AG04449 (cell line): ENCODE measurements at regions not wholly inside any gene's neighbourhood (a gene's known extent, or its start where the extent isn't known, plus 50 kb on each side); places are given as distances from the start of the nearest gene placed in this dataset.

Experiments
- CTCF ChIA-PET: fragments of 350-600 bp; formaldehyde crosslinking; extraction: SDS; loops from one replicate; lab custom pipeline; 2021; ENCODE audit warnings: antibody characterized with exemption; lab: Yijun Ruan, JAX
- POLR2A ChIA-PET: fragments of 400-600, 350-600 bp; formaldehyde crosslinking; extraction: SDS; loops from one replicate; lab custom pipeline; 2020; ENCODE audit warnings: antibody characterized with exemption, inconsistent platforms; lab: Yijun Ruan, JAX
- DNase-seq: peaks from one replicate; pipeline ENCODE4 v3.0.0-alpha.2; 2010; ENCODE audit warnings: low read depth, low spot score
- H3K4me3 ChIP-seq: 2 replicates; pipeline ENCODE4 v1.5.1; 2011; ENCODE audit warnings: low read depth, mild to moderate bottlenecking, control low read depth, low read length
- CTCF ChIP-seq: IDR thresholded peaks from one replicate; pipeline ENCODE4 v1.5.1; 2011; ENCODE audit warnings: mild to moderate bottlenecking, moderate library complexity, low read length, control low read depth, inconsistent platforms; ENCODE audit not compliant: insufficient read depth; ENCODE audit errors: missing control alignments

- H3K4me3 ChIP-seq = no peak overlapping the region
- POLR2A ChIA-PET = no interaction called here
- CTCF ChIA-PET = interaction anchor here (1.8 kb wide), 1 partner anchor 11 kb away, joined by 6 read pairs; no protein-coding TSS in a partner anchor
- TF ChIP-seq CTCF = no peak
- no peak for DNase-seq
Measured at GRCh38 chrX:150052226-150052625, 113.9 kb upstream of the EOLA2 start.

GRCh38 chrX:150058728-150059127 is 120.4 kb upstream of the EOLA2 start:
- ChIA-PET POLR2A (no interaction called here), CTCF (no interaction called here)
- no peak for TF ChIP-seq CTCF
- no peak overlapping the region for H3K4me3 ChIP-seq
- DNase-seq = no peak

GRCh38 chrX:150060406-150060805 is 122.1 kb upstream of the EOLA2 start:
- no peak for DNase-seq
- ChIA-PET POLR2A (no interaction called here), CTCF (interaction anchor here (1.0 kb wide), 1 partner anchor 10 kb away, joined by 4 read pairs; no protein-coding TSS in a partner anchor)
- no peak overlapping the region for H3K4me3 ChIP-seq
- no peak for TF ChIP-seq CTCF

- no peak overlapping the region for H3K4me3 ChIP-seq
- ChIA-PET POLR2A (interaction anchor here (0.6 to 1.9 kb wide), 4 partner anchors 22 to 302 kb away, joined by 3 to 5 read pairs (median 4); no protein-coding TSS in a partner anchor), CTCF (interaction anchor here (1.5 to 1.6 kb wide), 2 partner anchors 9 to 22 kb away, joined by 3 to 6 read pairs; no protein-coding TSS in a partner anchor)
- no peak for DNase-seq
- TF ChIP-seq CTCF = no peak
Measured at GRCh38 chrX:150062292-150063137, 124.2 kb upstream of the EOLA2 start.

GRCh38 chrX:150063138-150063518 is 124.8 kb upstream of the EOLA2 start:
- ChIA-PET POLR2A (interaction anchor here (0.6 to 1.9 kb wide), 3 partner anchors 21 to 301 kb away, joined by 4 to 5 read pairs (median 4); no protein-coding TSS in a partner anchor), CTCF (interaction anchor here (1.5 to 1.6 kb wide), 2 partner anchors 10 to 21 kb away, joined by 3 to 6 read pairs; no protein-coding TSS in a partner anchor)
- no peak overlapping the region for H3K4me3 ChIP-seq
- TF ChIP-seq CTCF = no peak
- DNase-seq = no peak

GRCh38 chrX:150063674-150064073 is 125.4 kb upstream of the EOLA2 start:
- CTCF ChIA-PET = interaction anchor here (1.5 kb wide), 1 partner anchor 10 kb away, joined by 6 read pairs; no protein-coding TSS in a partner anchor
- no peak for TF ChIP-seq CTCF
- H3K4me3 ChIP-seq = no peak overlapping the region
- POLR2A ChIA-PET = interaction anchor here (1.9 kb wide), 1 partner anchor 21 kb away, joined by 5 read pairs; no protein-coding TSS in a partner anchor
- DNase-seq = no peak
